A549 (cell line): ENCODE measurements at regions not wholly inside any gene's neighbourhood (a gene's known extent, or its start where the extent isn't known, plus 50 kb on each side); places are given as distances from the start of the nearest gene placed in this dataset.

ENCODE experiments used
- ATAC-seq, 2 experiments: fragments of 200-7000 bp in 1 of 2; fragments of >200 bp in 1 of 2; cut with Nextera tagmentation in 1 of 2; cut with Tn5 transposase in 1 of 2; 3 replicates each; pipeline versions ENCODE4 v1.8.0 to v1.9.1; 2018 to 2020; ENCODE audit warnings: mild to moderate bottlenecking in 1 of 2, moderate library complexity in 1 of 2
- CTCF ChIA-PET: fragments of 300-600 bp; sonication (Branson Sonifier 250); formaldehyde crosslinking; extraction: SDS; loops from one replicate; lab custom pipeline; 2021; ENCODE audit warnings: antibody characterized with exemption, inconsistent platforms; lab: Yijun Ruan, JAX
- POLR2A ChIA-PET: fragments of 350-600 bp; formaldehyde crosslinking; extraction: SDS; loops from one replicate; lab custom pipeline; 2021; ENCODE audit warnings: antibody characterized with exemption, inconsistent platforms; lab: Yijun Ruan, JAX
- DNase-seq, 2 experiments: peaks; one replicate each; pipeline versions ENCODE4 v3.0.0 to v3.0.0-alpha.2; 2011 to 2016; ENCODE audit warnings: low read depth in 1 of 2, low spot score in 1 of 2
- FAIRE-seq: peaks from 2 replicates; lab custom pipeline; 2011; peaks lifted over from hg19 to GRCh38; lab: Jason Lieb, UNC
- H3K27ac ChIP-seq, 2 experiments: fragments of >200 bp; sonication (Bioruptor Twin); formaldehyde crosslinking; 3 replicates each; pipeline ENCODE4 v1.5.1; 2016 to 2017
- H3K4me1 ChIP-seq: fragments of >200 bp; sonication (Bioruptor Twin); formaldehyde crosslinking; 3 replicates; pipeline ENCODE4 v1.6.1; 2016
- H3K4me2 ChIP-seq: fragments of >200 bp; sonication (Bioruptor Twin); formaldehyde crosslinking; 3 replicates; pipeline ENCODE4 v1.6.1; 2016
- H3K4me3 ChIP-seq: fragments of >200 bp; sonication (Bioruptor Twin); formaldehyde crosslinking; 3 replicates; pipeline ENCODE4 v1.5.1; 2016
- H3K9me3 ChIP-seq: fragments of >200 bp; sonication (Bioruptor Twin); formaldehyde crosslinking; 3 replicates; pipeline ENCODE4 v1.6.1; 2016
- ATOH8 ChIP-seq: fragments of 250-450 bp; sonication (Bioruptor Pico); IDR thresholded peaks from 2 replicates; pipeline ENCODE4 v1.5.0; 2020; ENCODE audit warnings: low read depth, mild to moderate bottlenecking, moderate library complexity
- CHD2 ChIP-seq: fragments of 150-350 bp; IDR thresholded peaks from 2 replicates; pipeline ENCODE4 v1.6.1; 2014; ENCODE audit warnings: low read length; ENCODE audit not compliant: partially characterized antibody
- E2F6 ChIP-seq: IDR thresholded peaks from 2 replicates; pipeline ENCODE4 v1.6.1; 2012; ENCODE audit warnings: low read depth, borderline replicate concordance
- FOSL2 ChIP-seq, 2 experiments: fragments of 450-650 bp in 1 of 2; fragments of >200 bp in 1 of 2; sonication (Bioruptor Twin) in 1 of 2; formaldehyde crosslinking; IDR thresholded peaks; 2 replicates each; pipeline versions ENCODE4 v1.5.0 to v1.6.1; 2016 to 2020; ENCODE audit warnings: mild to moderate bottlenecking in 1 of 2, moderate library complexity in 1 of 2
- FOXS1 ChIP-seq: fragments of 250-450 bp; sonication (Bioruptor Pico); IDR thresholded peaks from 2 replicates; pipeline ENCODE4 v1.5.0; 2020; ENCODE audit warnings: mild to moderate bottlenecking, moderate library complexity
- GATA3 ChIP-seq: IDR thresholded peaks from 2 replicates; pipeline ENCODE4 v1.6.1; 2012; ENCODE audit warnings: borderline replicate concordance
- HMGXB4 ChIP-seq: fragments of 250-450 bp; sonication (Bioruptor Pico); IDR thresholded peaks from 2 replicates; pipeline ENCODE4 v1.5.0; 2021; ENCODE audit warnings: mild to moderate bottlenecking, moderate library complexity, borderline replicate concordance
- HOXA7 ChIP-seq: fragments of 250-450 bp; sonication (Bioruptor Pico); IDR thresholded peaks from 2 replicates; pipeline ENCODE4 v1.5.0; 2020; ENCODE audit warnings: mild to moderate bottlenecking, moderate library complexity
- MAX ChIP-seq: IDR thresholded peaks from 2 replicates; pipeline ENCODE4 v1.6.1; 2012
- MYC ChIP-seq: IDR thresholded peaks from 2 replicates; pipeline ENCODE4 v1.6.1; 2012; ENCODE audit warnings: mild to moderate bottlenecking, inconsistent platforms, low read length, improper control_type of control experiment, borderline replicate concordance
- NFE2L2 ChIP-seq: fragments of 150-350 bp; conservative IDR thresholded peaks from 2 replicates; pipeline ENCODE4 v1.6.1; 2014; ENCODE audit warnings: low read length
- NR3C1 ChIP-seq: fragments of >200 bp; sonication (Bioruptor Twin); formaldehyde crosslinking; IDR thresholded peaks from 3 replicates; pipeline ENCODE4 v1.6.1; 2017
- RAD21 ChIP-seq, 2 experiments: fragments of >200 bp in 1 of 2; sonication (Bioruptor Twin) in 1 of 2; formaldehyde crosslinking in 1 of 2; IDR thresholded peaks in 1 of 2; conservative IDR thresholded peaks in 1 of 2; 2 replicates in 1 of 2; 3 replicates in 1 of 2; pipeline ENCODE4 v1.6.1; 2012 to 2018; ENCODE audit warnings: inconsistent platforms in 1 of 2
- RARB ChIP-seq: fragments of 250-450 bp; sonication (Bioruptor Pico); IDR thresholded peaks from 2 replicates; pipeline ENCODE4 v1.8.0; 2021; ENCODE audit warnings: mild to moderate bottlenecking, moderate library complexity
- REST ChIP-seq: fragments of 200-600 bp; sonication (generic); IDR thresholded peaks from 2 replicates; pipeline ENCODE4 v1.6.1; 2016; ENCODE audit warnings: antibody characterized with exemption, mild to moderate bottlenecking, moderate library complexity
- SMC3 ChIP-seq: fragments of >200 bp; sonication (Bioruptor Twin); formaldehyde crosslinking; IDR thresholded peaks from 3 replicates; pipeline ENCODE4 v1.6.1; 2018; ENCODE audit warnings: inconsistent platforms
- TFCP2L1 ChIP-seq: fragments of 250-450 bp; sonication (Bioruptor Pico); IDR thresholded peaks from 2 replicates; pipeline ENCODE4 v1.5.0; 2021; ENCODE audit warnings: mild to moderate bottlenecking
- ZC3H11A ChIP-seq: fragments of 450-650 bp; IDR thresholded peaks from 2 replicates; pipeline ENCODE4 v1.6.1; 2014; ENCODE audit warnings: antibody characterized with exemption, mild to moderate bottlenecking
- ZNF302 ChIP-seq: fragments of 250-450 bp; sonication (Bioruptor Pico); IDR thresholded peaks from 2 replicates; pipeline ENCODE4 v1.9.0; 2021; ENCODE audit warnings: inconsistent platforms, mild to moderate bottlenecking, moderate library complexity
- WGBS: methylation state at CpG from one replicate; pipeline ENCODE4 v1.1.6; 2017; ENCODE audit errors: missing lambda C conversion rate; 5-methylcytosine and 5-hydroxymethylcytosine counted together

GRCh38 chr9:108473209-108474112 is 382.3 kb downstream of the ACTL7B start (continued):
- no peak for TF ChIP-seq REST

- no peak for DNase-seq
Measured at GRCh38 chr9:108469654-108470053, 386.1 kb downstream of the ACTL7B start.

GRCh38 chr9:108468364-108468763 is 387.4 kb downstream of the ACTL7B start:
- FAIRE-seq (no peak), DNase-seq (peak; percentile 27 to 44), ATAC-seq (peak; percentile 35 to 77; a peak in 3 of 6 replicates)
- no peak overlapping the region for H3K27ac ChIP-seq
- CTCF ChIA-PET = interaction anchor here (1.0 to 1.2 kb wide), 4 partner anchors 10 to 102 kb away, joined by 3 to 5 read pairs (median 3); no protein-coding TSS in a partner anchor
- no peak overlapping the region for H3K4me3 ChIP-seq
- H3K9me3 ChIP-seq = no peaks in the 10 kb centered on the region
- H3K4me2 ChIP-seq = peak overlapping the region; percentile 50; the same call in 2 of the 3 replicates
- WGBS = 63% methylated on average over 4 of the region's 4 CpGs
- H3K4me1 ChIP-seq = peaks cover 21% of the 10 kb centered on the region
- POLR2A ChIA-PET = no interaction called here
- TF ChIP-seq GATA3 (no peak), TFCP2L1 (CRISPR knock-in tag) (no peak), HOXA7 (CRISPR knock-in tag) (no peak), NR3C1 (no peak), MYC (no peak), FOXS1 (CRISPR knock-in tag) (no peak), E2F6 (no peak), SMC3 (peak; percentile 37; the same call in 2 of the 3 replicates), RARB (no peak), REST (no peak), NFE2L2 (no peak), ATOH8 (CRISPR knock-in tag) (no peak), RAD21 (conservative IDR thresholded peaks at IDR 0.05 in 1 of 2, IDR thresholded peaks at IDR 0.05 in 1 of 2) (peak; percentile 32 to 46; a peak in 2 of 5 replicates)

More at GRCh38 chr9:108469654-108470053, 386.1 kb downstream of the ACTL7B start:
- no peak overlapping the region for H3K27ac ChIP-seq
- FAIRE-seq (no peak), ATAC-seq (no peak)
- CTCF ChIA-PET = interaction anchor here (0.6 to 1.7 kb wide), 4 partner anchors 9 to 979 kb away, joined by 3 read pairs; no protein-coding TSS in a partner anchor
- no peak overlapping the region for H3K4me2 ChIP-seq
- no peaks in the 10 kb centered on the region for H3K9me3 ChIP-seq
- POLR2A ChIA-PET = no interaction called here
- H3K4me3 ChIP-seq = no peak overlapping the region
- 81% methylated on average over 8 of the region's 8 CpGs for WGBS
- peaks cover 33% of the 10 kb centered on the region for H3K4me1 ChIP-seq
- no peak for TF ChIP-seq ZNF302 (CRISPR knock-in tag)
- TF ChIP-seq CHD2 = no peak
- TF ChIP-seq ZC3H11A = no peak
- no peak for TF ChIP-seq HMGXB4 (CRISPR knock-in tag)
- TF ChIP-seq MAX = no peak
- no peak for TF ChIP-seq FOSL2 (IDR thresholded peaks at IDR 0.05)
- TF ChIP-seq FOSL2 (CRISPR knock-in tag; IDR thresholded peaks at IDR 0.05) = peak; percentile 65
